Lower lobe of right lung (tissue), 2 donors: ENCODE measurements at regions not wholly inside any gene's neighbourhood (a gene's known extent, or its start where the extent isn't known, plus 50 kb on each side); places are given as distances from the start of the nearest gene placed in this dataset.
"Not testable (repeated sequence)": the region's sequence is repeated elsewhere in the genome, so short reads cannot be mapped to it uniquely, and the experiment has no call there.

Source experiments
- ATAC-seq, 2 donors: fragments of 200-7000 bp; cut with Tn5 transposase; one replicate each; pipeline ENCODE4 v1.9.1; 2020 to 2022; ENCODE audit warnings: mild to moderate bottlenecking in 2 of 2, moderate library complexity in 2 of 2
- DNase-seq: peaks from one replicate; pipeline ENCODE4 v3.0.0-alpha.2; 2020
- H3K27ac ChIP-seq: fragments of 200-600 bp; one replicate; pipeline ENCODE4 v1.8.0; 2022
- H3K27me3 ChIP-seq: fragments of 200-600 bp; one replicate; pipeline ENCODE4 v1.8.0; 2022; ENCODE audit warnings: low read depth
- H3K36me3 ChIP-seq: fragments of 200-600 bp; one replicate; pipeline ENCODE4 v1.8.0; 2022; ENCODE audit warnings: mild to moderate bottlenecking
- H3K4me1 ChIP-seq: fragments of 200-600 bp; one replicate; pipeline ENCODE4 v1.8.0; 2022
- H3K4me3 ChIP-seq: fragments of 200-600 bp; one replicate; pipeline ENCODE4 v1.8.0; 2022; ENCODE audit warnings: mild to moderate bottlenecking
- H3K9me3 ChIP-seq: fragments of 200-600 bp; one replicate; pipeline ENCODE4 v1.8.0; 2022
- intact Hi-C: fragments of 100-400 bp; cut with DNase I; formaldehyde crosslinking; loops from one replicate; pipeline ENCODE4 v1.11.0; 2022
- TF ChIP-seq, protein P1 (sequence below): fragments of 200-600 bp; IDR thresholded peaks from one replicate; pipeline ENCODE4 v1.8.0; 2022; ENCODE audit warnings: antibody characterized with exemption, mild to moderate bottlenecking
- donor health status: DM: no; HTN: yes; CAD: no; lungs with severe emphysema.

DNA sequence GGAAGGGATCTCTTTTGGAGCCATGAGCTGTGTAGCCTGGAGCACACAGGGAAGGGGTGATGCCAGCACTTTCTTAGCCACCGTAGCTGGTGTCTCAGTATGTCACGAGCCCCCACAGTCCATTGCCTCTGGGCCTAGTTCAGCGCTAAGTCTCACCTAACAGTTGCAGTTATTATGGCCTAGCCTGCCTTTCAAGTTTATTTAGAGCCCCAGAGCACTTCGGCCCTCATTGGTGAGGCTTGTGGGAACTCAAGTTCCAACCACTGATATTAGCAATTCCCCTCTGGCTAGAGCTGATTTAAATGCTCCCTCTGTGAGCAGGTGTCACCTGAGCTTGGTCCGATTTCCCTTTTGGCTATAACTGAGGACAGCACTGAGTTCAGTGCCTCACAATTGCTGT, 388.4 kb upstream of the MAOA start:
- Histone ChIP-seq H3K27me3 (no peaks in the 10 kb centered on the region), H3K4me1 (no peaks in the 10 kb centered on the region), H3K27ac (no peak overlapping the region), H3K36me3 (no peaks in the 10 kb centered on the region), H3K9me3 (no peaks in the 10 kb centered on the region), H3K4me3 (no peak overlapping the region)
- intact Hi-C loops, result no loop called here
- no peak for ATAC-seq
- DNase-seq, result no peak
- TF ChIP-seq, protein P1, sequence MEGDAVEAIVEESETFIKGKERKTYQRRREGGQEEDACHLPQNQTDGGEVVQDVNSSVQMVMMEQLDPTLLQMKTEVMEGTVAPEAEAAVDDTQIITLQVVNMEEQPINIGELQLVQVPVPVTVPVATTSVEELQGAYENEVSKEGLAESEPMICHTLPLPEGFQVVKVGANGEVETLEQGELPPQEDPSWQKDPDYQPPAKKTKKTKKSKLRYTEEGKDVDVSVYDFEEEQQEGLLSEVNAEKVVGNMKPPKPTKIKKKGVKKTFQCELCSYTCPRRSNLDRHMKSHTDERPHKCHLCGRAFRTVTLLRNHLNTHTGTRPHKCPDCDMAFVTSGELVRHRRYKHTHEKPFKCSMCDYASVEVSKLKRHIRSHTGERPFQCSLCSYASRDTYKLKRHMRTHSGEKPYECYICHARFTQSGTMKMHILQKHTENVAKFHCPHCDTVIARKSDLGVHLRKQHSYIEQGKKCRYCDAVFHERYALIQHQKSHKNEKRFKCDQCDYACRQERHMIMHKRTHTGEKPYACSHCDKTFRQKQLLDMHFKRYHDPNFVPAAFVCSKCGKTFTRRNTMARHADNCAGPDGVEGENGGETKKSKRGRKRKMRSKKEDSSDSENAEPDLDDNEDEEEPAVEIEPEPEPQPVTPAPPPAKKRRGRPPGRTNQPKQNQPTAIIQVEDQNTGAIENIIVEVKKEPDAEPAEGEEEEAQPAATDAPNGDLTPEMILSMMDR, result no peak

DNA sequence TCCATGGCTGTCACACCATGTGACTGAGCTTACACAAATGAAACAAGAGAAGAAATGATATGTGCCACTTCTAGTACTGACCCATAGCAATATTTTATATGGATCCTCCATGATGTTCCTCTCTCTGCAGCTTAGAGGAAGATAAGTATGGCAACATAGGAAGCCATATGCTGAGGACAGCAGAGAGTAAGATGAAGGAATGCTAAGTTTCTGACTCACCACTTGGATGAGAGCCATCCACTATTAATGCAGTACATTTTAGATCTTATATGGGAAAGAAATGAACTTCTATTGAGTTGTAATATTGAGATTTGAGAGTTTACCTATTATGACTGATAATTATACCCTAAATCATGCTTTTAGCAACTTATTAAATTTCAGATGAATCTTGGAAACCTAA, 386.9 kb upstream of the MAOA start:
- H3K36me3 ChIP-seq, result no peaks in the 10 kb centered on the region
- no peaks in the 10 kb centered on the region for H3K27me3 ChIP-seq
- H3K9me3 ChIP-seq, result no peaks in the 10 kb centered on the region
- no peak for DNase-seq
- no peak overlapping the region for H3K4me3 ChIP-seq
- intact Hi-C loops, result no loop called here
- no peak for ATAC-seq
- no peak overlapping the region for H3K27ac ChIP-seq
- H3K4me1 ChIP-seq, result no peaks in the 10 kb centered on the region
- TF ChIP-seq, protein P1, result no peak

DNA sequence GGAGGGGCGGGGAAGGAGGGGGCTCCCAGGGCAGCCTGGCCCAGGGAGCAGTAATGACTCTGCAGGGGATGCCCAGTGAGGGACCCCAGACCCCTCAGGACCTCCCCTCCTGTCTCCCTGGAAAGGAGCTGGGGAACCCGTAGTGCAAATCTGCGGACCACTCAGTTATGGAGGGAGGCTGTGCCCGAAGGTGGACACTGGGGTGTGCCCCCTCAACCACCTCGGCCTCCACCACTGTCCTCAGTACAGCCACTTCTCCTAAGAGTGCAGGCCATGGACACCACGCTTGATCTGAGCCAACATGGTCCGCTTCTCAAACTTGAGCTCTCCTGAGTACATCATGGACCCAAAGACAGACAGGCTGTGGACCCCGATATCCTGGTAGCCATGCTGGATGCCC, 378.2 kb upstream of the MAOA start:
- DNase-seq (no peak), ATAC-seq (no peak)
- Histone ChIP-seq H3K27ac (no peak overlapping the region), H3K36me3 (no peaks in the 10 kb centered on the region), H3K4me1 (no peaks in the 10 kb centered on the region), H3K27me3 (no peaks in the 10 kb centered on the region), H3K9me3 (no peaks in the 10 kb centered on the region), H3K4me3 (no peak overlapping the region)
- intact Hi-C loops, result no loop called here
- TF ChIP-seq, protein P1, result no peak

DNA sequence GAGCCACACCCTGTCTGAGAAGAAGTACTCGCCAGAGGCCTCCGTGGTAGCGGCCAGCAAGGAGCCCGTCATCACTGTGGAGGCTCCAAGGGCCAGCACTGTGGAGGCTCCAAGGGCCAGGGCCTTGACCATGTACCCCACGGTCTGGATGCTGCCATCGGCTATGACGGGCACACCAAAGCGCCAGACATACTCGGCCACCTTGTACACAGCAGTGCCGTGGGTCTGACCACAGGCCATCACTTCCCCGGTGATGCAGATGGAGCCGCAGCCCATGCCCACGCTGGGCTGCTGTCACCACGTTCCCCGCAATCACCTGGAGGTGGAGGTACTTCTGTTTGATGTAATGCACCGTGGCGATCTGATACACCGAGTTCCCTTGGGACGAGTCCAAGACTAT, 377.7 kb upstream of the MAOA start:
- intact Hi-C loops, result no loop called here
- H3K4me1 ChIP-seq, result no peaks in the 10 kb centered on the region

DNA sequence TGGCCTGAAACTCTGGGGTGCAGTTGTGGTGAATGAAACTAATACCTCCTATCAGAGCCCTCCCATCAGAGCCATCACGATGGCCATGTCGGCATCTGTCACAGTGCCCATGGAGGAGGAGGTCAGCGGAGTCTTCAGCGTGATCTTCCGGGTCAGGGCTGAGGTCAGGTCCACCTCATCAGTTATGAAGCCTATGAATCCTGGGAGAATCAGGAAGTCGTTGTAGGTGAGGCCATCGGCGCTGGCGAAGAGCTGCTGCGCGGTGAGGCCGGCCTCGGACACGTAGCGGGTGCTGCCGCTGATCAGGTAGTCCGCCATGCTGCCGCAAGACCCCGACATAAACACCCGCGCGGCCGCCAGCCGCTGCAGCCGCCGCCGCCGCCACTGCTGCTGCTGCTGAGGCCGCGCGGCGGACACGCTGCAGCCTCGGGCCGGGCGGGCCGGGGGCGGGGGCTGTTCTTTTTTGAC, 376.7 kb upstream of the MAOA start:
- Histone ChIP-seq H3K27ac (no peak overlapping the region), H3K36me3 (no peaks in the 10 kb centered on the region), H3K4me3 (no peak overlapping the region), H3K4me1 (no peaks in the 10 kb centered on the region), H3K27me3 (no peaks in the 10 kb centered on the region), H3K9me3 (no peaks in the 10 kb centered on the region)
- ATAC-seq, result no peak
- DNase-seq, result no peak
- intact Hi-C loops, result no loop called here
- TF ChIP-seq, protein P1, result no peak

More for the DNA sequence above, 377.7 kb upstream of the MAOA start:
- Histone ChIP-seq H3K36me3 (no peaks in the 10 kb centered on the region), H3K9me3 (no peaks in the 10 kb centered on the region), H3K4me3 (no peak overlapping the region), H3K27ac (no peak overlapping the region), H3K27me3 (no peaks in the 10 kb centered on the region)
- TF ChIP-seq, protein P1, result no peak
- DNase-seq, result no peak
- no peak for ATAC-seq

DNA sequence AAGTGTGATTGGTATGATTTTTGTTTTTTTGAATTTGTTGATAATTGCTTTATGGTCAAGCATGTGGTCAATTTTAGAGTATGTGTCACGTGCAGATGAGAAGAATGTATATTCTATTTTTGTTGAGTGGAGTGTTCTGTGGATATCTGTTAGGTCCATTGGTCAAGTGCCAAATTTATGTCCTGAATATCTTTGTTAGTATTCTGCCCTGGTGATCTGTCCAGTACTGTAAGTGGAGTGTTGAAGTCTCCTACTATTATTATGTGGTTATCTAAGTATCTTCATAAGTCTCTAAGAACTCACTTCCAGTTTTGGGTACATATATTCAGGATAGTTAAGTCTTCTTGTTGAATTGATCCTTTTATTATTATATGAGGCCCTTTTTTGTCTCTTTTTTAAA, 372.9 kb upstream of the MAOA start:
- H3K36me3 ChIP-seq, result no peaks in the 10 kb centered on the region
- TF ChIP-seq, protein P1, result no peak
- intact Hi-C loops, result no loop called here
- no peak overlapping the region for H3K27ac ChIP-seq
- H3K4me3 ChIP-seq, result no peak overlapping the region
- no peaks in the 10 kb centered on the region for H3K27me3 ChIP-seq
- no peaks in the 10 kb centered on the region for H3K4me1 ChIP-seq
- no peak for ATAC-seq
- no peak for DNase-seq
- H3K9me3 ChIP-seq, result no peaks in the 10 kb centered on the region

DNA sequence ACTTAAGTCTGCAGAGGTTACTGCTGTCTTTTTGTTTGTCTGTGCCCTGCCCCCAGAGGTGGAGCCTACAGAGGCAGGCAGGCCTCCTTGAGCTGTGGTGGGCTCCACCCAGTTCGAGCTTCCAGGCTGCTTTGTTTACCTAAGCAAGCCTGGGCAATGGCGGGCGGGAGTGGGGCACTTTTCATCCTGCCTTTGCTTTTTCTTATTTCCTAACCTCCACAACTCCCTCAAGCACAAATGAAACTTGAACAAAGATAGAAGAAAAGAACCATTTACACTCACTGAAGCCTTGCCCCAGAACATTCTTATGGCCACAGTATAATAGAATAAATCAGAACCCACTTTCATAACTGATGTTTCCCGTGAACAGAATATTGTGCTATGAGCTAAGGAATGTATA, 344.5 kb upstream of the MAOA start:
- DNase-seq, H3K4me3 ChIP-seq, H3K9me3 ChIP-seq, H3K27me3 ChIP-seq, H3K4me1 ChIP-seq, H3K36me3 ChIP-seq, ATAC-seq, H3K27ac ChIP-seq, intact Hi-C loops: not testable (repeated sequence)
